PC-9 (cell line): ENCODE measurements at regions not wholly inside any gene's neighbourhood (a gene's known extent, or its start where the extent isn't known, plus 50 kb on each side); places are given as distances from the start of the nearest gene placed in this dataset.

Experiments
- EZH2 ChIP-seq: fragments of 200-600 bp; sonication (generic); IDR thresholded peaks from 2 replicates; pipeline ENCODE4 v1.8.0; 2017; ENCODE audit warnings: antibody characterized with exemption, low read depth
- TF ChIP-seq, protein P1 (sequence below): fragments of 200-600 bp; sonication (generic); conservative IDR thresholded peaks from 2 replicates; pipeline ENCODE4 v1.6.1; 2017; ENCODE audit warnings: mixed run types, antibody characterized with exemption, mild to moderate bottlenecking, moderate library complexity

DNA sequence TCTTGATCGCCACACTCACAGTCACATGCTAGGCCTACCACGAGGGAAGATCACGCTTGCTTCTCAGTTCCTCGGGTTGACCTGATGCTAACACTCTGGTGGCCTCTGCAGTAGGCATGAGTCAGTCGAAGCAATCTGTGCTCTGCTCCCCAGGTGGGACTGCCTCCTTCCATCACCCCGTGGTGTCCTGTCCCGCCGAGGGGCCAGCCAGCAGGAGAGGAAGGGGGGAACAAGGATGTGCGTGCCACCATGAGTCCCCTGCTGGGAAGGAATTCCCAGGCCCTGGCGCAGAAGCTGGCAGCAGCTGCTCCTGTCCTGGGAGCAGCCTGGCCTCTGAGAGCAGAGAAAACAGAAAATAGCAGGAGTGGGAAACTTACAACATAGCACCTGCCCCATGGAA is 695.0 kb upstream of the NRP1 start:
- TF ChIP-seq, protein P1, sequence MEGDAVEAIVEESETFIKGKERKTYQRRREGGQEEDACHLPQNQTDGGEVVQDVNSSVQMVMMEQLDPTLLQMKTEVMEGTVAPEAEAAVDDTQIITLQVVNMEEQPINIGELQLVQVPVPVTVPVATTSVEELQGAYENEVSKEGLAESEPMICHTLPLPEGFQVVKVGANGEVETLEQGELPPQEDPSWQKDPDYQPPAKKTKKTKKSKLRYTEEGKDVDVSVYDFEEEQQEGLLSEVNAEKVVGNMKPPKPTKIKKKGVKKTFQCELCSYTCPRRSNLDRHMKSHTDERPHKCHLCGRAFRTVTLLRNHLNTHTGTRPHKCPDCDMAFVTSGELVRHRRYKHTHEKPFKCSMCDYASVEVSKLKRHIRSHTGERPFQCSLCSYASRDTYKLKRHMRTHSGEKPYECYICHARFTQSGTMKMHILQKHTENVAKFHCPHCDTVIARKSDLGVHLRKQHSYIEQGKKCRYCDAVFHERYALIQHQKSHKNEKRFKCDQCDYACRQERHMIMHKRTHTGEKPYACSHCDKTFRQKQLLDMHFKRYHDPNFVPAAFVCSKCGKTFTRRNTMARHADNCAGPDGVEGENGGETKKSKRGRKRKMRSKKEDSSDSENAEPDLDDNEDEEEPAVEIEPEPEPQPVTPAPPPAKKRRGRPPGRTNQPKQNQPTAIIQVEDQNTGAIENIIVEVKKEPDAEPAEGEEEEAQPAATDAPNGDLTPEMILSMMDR, result no peak
- no peak for TF ChIP-seq EZH2
